Chondrocyte (in vitro differentiated cells): ENCODE measurements at regions not wholly inside any gene's neighbourhood (a gene's known extent, or its start where the extent isn't known, plus 50 kb on each side); places are given as distances from the start of the nearest gene placed in this dataset.
A peak's percentile ranks its signal among the peaks of the same experiment; 100 is the strongest.

Source experiments
- DNase-seq: peaks from one replicate; pipeline ENCODE4 v3.0.0; 2021; ENCODE audit warnings: mixed read lengths, low spot score
- H3K27ac Mint-ChIP-seq: one replicate; pipeline ENCODE4 v1.8.0; 2021; ENCODE audit warnings: mild to moderate bottlenecking, moderate library complexity, mixed read lengths; ENCODE audit not compliant: unreplicated experiment
- H3K27me3 Mint-ChIP-seq: 2 replicates; pipeline ENCODE4 v1.8.0; 2021; ENCODE audit warnings: low read depth, mixed read lengths
- H3K36me3 Mint-ChIP-seq: 2 replicates; pipeline ENCODE4 v1.8.0; 2021; ENCODE audit warnings: low read depth, mixed read lengths
- H3K4me1 Mint-ChIP-seq: 2 replicates; pipeline ENCODE4 v1.8.0; 2021; ENCODE audit warnings: low read depth, mild to moderate bottlenecking, mixed read lengths
- H3K4me3 Mint-ChIP-seq: one replicate; pipeline ENCODE4 v1.8.0; 2021; ENCODE audit warnings: mild to moderate bottlenecking, moderate library complexity, mixed read lengths; ENCODE audit not compliant: unreplicated experiment
- H3K9me3 Mint-ChIP-seq: 2 replicates; pipeline ENCODE4 v1.8.0; 2021; ENCODE audit warnings: low read depth, mixed read lengths
- CTCF ChIP-seq: fragments of 200-600 bp; sonication (generic); IDR thresholded peaks from 2 replicates; pipeline ENCODE4 v1.5.0; 2021; ENCODE audit warnings: antibody characterized with exemption, mild to moderate bottlenecking, moderate library complexity

GRCh38 chr22:48357196-48357595 lies 1470.5 kb downstream of the BRD1 start:
- peaks cover 22% of the 10 kb centered on the region for H3K4me1 Mint-ChIP-seq
- H3K27ac Mint-ChIP-seq = no peak overlapping the region
- H3K36me3 Mint-ChIP-seq = no peaks in the 10 kb centered on the region
- no peak for TF ChIP-seq CTCF
- H3K27me3 Mint-ChIP-seq = peaks cover 1% of the 10 kb centered on the region
- H3K4me3 Mint-ChIP-seq = no peak overlapping the region
- DNase-seq = peak; percentile 61
- H3K9me3 Mint-ChIP-seq = no peaks in the 10 kb centered on the region

GRCh38 chr22:48356731-48357130 lies 1470.9 kb downstream of the BRD1 start:
- Mint-ChIP-seq H3K27ac (no peak overlapping the region), H3K9me3 (no peaks in the 10 kb centered on the region), H3K36me3 (no peaks in the 10 kb centered on the region), H3K4me1 (peaks cover 22% of the 10 kb centered on the region), H3K4me3 (no peak overlapping the region), H3K27me3 (peaks cover 1% of the 10 kb centered on the region)
- peak; percentile 49 for DNase-seq
- no peak for TF ChIP-seq CTCF

- no peaks in the 10 kb centered on the region for H3K36me3 Mint-ChIP-seq
- TF ChIP-seq CTCF = no peak
- peaks cover 1% of the 10 kb centered on the region for H3K27me3 Mint-ChIP-seq
- no peak overlapping the region for H3K4me3 Mint-ChIP-seq
- no peak for DNase-seq
- no peak overlapping the region for H3K27ac Mint-ChIP-seq
- H3K4me1 Mint-ChIP-seq = peaks cover 22% of the 10 kb centered on the region
- no peaks in the 10 kb centered on the region for H3K9me3 Mint-ChIP-seq
These were observed 1473.6 kb downstream of the BRD1 start for GRCh38 chr22:48354096-48354495.

GRCh38 chr22:48353116-48353947 lies 1474.3 kb downstream of the BRD1 start:
- Mint-ChIP-seq H3K4me3 (no peak overlapping the region), H3K27ac (peak overlapping the region; percentile 77), H3K9me3 (no peaks in the 10 kb centered on the region), H3K4me1 (peaks cover 22% of the 10 kb centered on the region), H3K27me3 (peaks cover 1% of the 10 kb centered on the region), H3K36me3 (no peaks in the 10 kb centered on the region)
- no peak for TF ChIP-seq CTCF
- peak; percentile 82 for DNase-seq

GRCh38 chr22:48352086-48352911 lies 1475.4 kb downstream of the BRD1 start:
- TF ChIP-seq CTCF = no peak
- no peaks in the 10 kb centered on the region for H3K9me3 Mint-ChIP-seq
- H3K27me3 Mint-ChIP-seq = peaks cover 1% of the 10 kb centered on the region
- peak; percentile 72 for DNase-seq
- H3K4me1 Mint-ChIP-seq = peaks cover 25% of the 10 kb centered on the region
- no peaks in the 10 kb centered on the region for H3K36me3 Mint-ChIP-seq
- H3K27ac Mint-ChIP-seq = no peak overlapping the region
- H3K4me3 Mint-ChIP-seq = no peak overlapping the region
